ENCODE measurements at regions not wholly inside any gene's neighbourhood (a gene's known extent, or its start where the extent isn't known, plus 50 kb on each side); places are given as distances from the start of the nearest gene placed in this dataset.

DNA sequence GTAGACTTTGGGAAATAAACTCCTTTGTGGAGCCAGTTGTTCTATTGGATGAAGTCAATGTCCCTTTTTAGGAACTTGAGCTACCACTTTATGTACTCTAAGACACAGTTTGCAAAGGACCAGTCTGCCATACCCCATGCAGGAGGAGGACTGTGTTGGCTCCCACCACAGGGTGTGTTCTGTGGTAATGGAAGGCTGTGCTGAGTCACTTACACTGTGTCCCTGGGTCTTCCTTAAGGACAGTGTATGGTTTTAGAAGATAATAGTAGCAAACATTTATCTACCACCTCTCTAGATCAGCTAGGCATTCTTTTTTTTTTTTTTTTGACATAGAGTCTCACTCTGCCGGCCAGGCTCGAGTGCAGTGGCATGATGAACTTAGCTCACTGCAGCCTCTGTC lies 184.0 kb upstream of the PGRMC2 start:
- Histone ChIP-seq H3K36me3 (ENCODE audit: control insufficient read depth, insufficient read depth, low read length) (no peaks in the 10 kb centered on the region), H3K4me3 (no peak overlapping the region), H2AFZ (ENCODE audit: low read depth, low read length) (peak overlapping the region; percentile 74), H3K27ac (ENCODE audit: extremely low read depth, low read depth, low read length) (peak overlapping the region; percentile 67), H4K20me1 (replicated peaks; ENCODE audit: control insufficient read depth, insufficient read depth, low read length) (no peaks in the 10 kb centered on the region), H3K9me1 (ENCODE audit: control insufficient read depth, insufficient read depth, low read length) (no peaks in the 10 kb centered on the region), H3K27me3 (ENCODE audit: control insufficient read depth in 2 of 2, insufficient read depth in 2 of 2, low read length in 2 of 2) (no peaks in the 10 kb centered on the region), H3K4me1 (replicated peaks in 1 of 2; ENCODE audit: control insufficient read depth in 2 of 2, insufficient read depth in 2 of 2, low read length in 2 of 2) (peaks cover 8 to 40% of the 10 kb centered on the region in 2 experiments), H3K79me2 (ENCODE audit: control insufficient read depth, insufficient read depth, low read length) (no peaks in the 10 kb centered on the region), H3K9ac (ENCODE audit: insufficient read depth in 1 of 2, low read depth in 2 of 2, low read length in 2 of 2) (peak overlapping the region in 1 of 2 experiments; percentile 29; a peak in 2 of 4 replicates), H3K4me2 (ENCODE audit: insufficient read depth, low read length) (peak overlapping the region; percentile 58), H3K9me3 (replicated peaks; ENCODE audit: control insufficient read depth, insufficient read depth, low read depth, low read length) (no peaks in the 10 kb centered on the region)
- 0% methylated on average over 2 of the region's 2 CpGs for WGBS (ENCODE audit: insufficient coverage, low coverage, missing lambda C conversion rate)
- ATAC-seq: peak; percentile 97
- CTCF ChIA-PET (ENCODE audit: low intra/inter-chr PET ratio): no interaction called here
- DNase-seq (ENCODE audit: extremely low read depth in 1 of 4, low spot score in 3 of 4): peak; percentile 52 to 90 (median 76)
- peak; percentile 95 for FAIRE-seq
- in situ Hi-C loops (cut with MboI): no loop called here
- intact Hi-C loops (cut with micrococcal nuclease): loop anchor here (1.0 kb wide), 1 partner anchor 46 kb away; no protein-coding TSS in a partner anchor
- POLR2A ChIA-PET: interaction anchor here (0.5 to 1.5 kb wide), 7 partner anchors 9 to 92 kb away, joined by 3 to 10 read pairs (median 3); no protein-coding TSS in a partner anchor
- BruUV-seq (replicated peaks): no TSS peak
- TF ChIP-seq, protein P1, sequence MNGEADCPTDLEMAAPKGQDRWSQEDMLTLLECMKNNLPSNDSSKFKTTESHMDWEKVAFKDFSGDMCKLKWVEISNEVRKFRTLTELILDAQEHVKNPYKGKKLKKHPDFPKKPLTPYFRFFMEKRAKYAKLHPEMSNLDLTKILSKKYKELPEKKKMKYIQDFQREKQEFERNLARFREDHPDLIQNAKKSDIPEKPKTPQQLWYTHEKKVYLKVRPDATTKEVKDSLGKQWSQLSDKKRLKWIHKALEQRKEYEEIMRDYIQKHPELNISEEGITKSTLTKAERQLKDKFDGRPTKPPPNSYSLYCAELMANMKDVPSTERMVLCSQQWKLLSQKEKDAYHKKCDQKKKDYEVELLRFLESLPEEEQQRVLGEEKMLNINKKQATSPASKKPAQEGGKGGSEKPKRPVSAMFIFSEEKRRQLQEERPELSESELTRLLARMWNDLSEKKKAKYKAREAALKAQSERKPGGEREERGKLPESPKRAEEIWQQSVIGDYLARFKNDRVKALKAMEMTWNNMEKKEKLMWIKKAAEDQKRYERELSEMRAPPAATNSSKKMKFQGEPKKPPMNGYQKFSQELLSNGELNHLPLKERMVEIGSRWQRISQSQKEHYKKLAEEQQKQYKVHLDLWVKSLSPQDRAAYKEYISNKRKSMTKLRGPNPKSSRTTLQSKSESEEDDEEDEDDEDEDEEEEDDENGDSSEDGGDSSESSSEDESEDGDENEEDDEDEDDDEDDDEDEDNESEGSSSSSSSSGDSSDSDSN (IDR thresholded peaks at IDR 0.05; ENCODE audit: borderline replicate concordance in 1 of 2, low read depth in 2 of 2, low read length in 2 of 2): 0 out of 4 replicates have a peak, but pooled peaks of 1 of the 2 experiments have one; percentile 35
- TF ChIP-seq KHSRP (IDR thresholded peaks at IDR 0.05) (0 out of 2 replicates have a peak, but pooled peaks have one; percentile 28), RCOR1 (IDR thresholded peaks at IDR 0.05; ENCODE audit: borderline replicate concordance in 1 of 2, low read depth in 2 of 2, low read length in 2 of 2) (peak in 1 of 2 experiments; percentile 50; a peak in 1 of 4 replicates), HDAC1 (IDR thresholded peaks at IDR 0.05) (0 out of 4 replicates have a peak, but pooled peaks of 1 of the 2 experiments have one; percentile 48), TAF7 (tag; IDR thresholded peaks at IDR 0.05) (no peak), STAT5A (IDR thresholded peaks at IDR 0.05; ENCODE audit: borderline replicate concordance, low read length) (peak; percentile 52), TCF3 (CRISPR knock-in tag; IDR thresholded peaks at IDR 0.05) (peak; percentile 88), ZNF766 (CRISPR knock-in tag; conservative IDR thresholded peaks at IDR 0.05) (0 out of 2 replicates have a peak, but pooled peaks have one; percentile 3), MAFK (IDR thresholded peaks at IDR 0.05; ENCODE audit: low read length) (peak; percentile 85), PML (IDR thresholded peaks at IDR 0.05; ENCODE audit: low read length) (0 out of 2 replicates have a peak, but pooled peaks have one; percentile 35), JUNB (CRISPR knock-in tag; conservative IDR thresholded peaks at IDR 0.05) (no peak), ZNF707 (CRISPR knock-in tag; conservative IDR thresholded peaks at IDR 0.05) (no peak), ASH1L (IDR thresholded peaks at IDR 0.05; ENCODE audit: borderline replicate concordance, low read depth, partially characterized antibody) (no peak)
- TF ChIP-seq, protein P2, sequence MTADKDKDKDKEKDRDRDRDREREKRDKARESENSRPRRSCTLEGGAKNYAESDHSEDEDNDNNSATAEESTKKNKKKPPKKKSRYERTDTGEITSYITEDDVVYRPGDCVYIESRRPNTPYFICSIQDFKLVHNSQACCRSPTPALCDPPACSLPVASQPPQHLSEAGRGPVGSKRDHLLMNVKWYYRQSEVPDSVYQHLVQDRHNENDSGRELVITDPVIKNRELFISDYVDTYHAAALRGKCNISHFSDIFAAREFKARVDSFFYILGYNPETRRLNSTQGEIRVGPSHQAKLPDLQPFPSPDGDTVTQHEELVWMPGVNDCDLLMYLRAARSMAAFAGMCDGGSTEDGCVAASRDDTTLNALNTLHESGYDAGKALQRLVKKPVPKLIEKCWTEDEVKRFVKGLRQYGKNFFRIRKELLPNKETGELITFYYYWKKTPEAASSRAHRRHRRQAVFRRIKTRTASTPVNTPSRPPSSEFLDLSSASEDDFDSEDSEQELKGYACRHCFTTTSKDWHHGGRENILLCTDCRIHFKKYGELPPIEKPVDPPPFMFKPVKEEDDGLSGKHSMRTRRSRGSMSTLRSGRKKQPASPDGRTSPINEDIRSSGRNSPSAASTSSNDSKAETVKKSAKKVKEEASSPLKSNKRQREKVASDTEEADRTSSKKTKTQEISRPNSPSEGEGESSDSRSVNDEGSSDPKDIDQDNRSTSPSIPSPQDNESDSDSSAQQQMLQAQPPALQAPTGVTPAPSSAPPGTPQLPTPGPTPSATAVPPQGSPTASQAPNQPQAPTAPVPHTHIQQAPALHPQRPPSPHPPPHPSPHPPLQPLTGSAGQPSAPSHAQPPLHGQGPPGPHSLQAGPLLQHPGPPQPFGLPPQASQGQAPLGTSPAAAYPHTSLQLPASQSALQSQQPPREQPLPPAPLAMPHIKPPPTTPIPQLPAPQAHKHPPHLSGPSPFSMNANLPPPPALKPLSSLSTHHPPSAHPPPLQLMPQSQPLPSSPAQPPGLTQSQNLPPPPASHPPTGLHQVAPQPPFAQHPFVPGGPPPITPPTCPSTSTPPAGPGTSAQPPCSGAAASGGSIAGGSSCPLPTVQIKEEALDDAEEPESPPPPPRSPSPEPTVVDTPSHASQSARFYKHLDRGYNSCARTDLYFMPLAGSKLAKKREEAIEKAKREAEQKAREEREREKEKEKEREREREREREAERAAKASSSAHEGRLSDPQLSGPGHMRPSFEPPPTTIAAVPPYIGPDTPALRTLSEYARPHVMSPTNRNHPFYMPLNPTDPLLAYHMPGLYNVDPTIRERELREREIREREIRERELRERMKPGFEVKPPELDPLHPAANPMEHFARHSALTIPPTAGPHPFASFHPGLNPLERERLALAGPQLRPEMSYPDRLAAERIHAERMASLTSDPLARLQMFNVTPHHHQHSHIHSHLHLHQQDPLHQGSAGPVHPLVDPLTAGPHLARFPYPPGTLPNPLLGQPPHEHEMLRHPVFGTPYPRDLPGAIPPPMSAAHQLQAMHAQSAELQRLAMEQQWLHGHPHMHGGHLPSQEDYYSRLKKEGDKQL (CRISPR knock-in tag; IDR thresholded peaks at IDR 0.05; ENCODE audit: borderline replicate concordance): no peak
